A549 (cell line): ENCODE measurements at regions not wholly inside any gene's neighbourhood (a gene's known extent, or its start where the extent isn't known, plus 50 kb on each side); places are given as distances from the start of the nearest gene placed in this dataset.

Experiments
- ATAC-seq, 2 experiments: fragments of 200-7000 bp in 1 of 2; fragments of >200 bp in 1 of 2; cut with Nextera tagmentation in 1 of 2; cut with Tn5 transposase in 1 of 2; 3 replicates each; pipeline versions ENCODE4 v1.8.0 to v1.9.1; 2018 to 2020; ENCODE audit warnings: mild to moderate bottlenecking in 1 of 2, moderate library complexity in 1 of 2
- CTCF ChIA-PET: fragments of 300-600 bp; sonication (Branson Sonifier 250); formaldehyde crosslinking; extraction: SDS; loops from one replicate; lab custom pipeline; 2021; ENCODE audit warnings: antibody characterized with exemption, inconsistent platforms; lab: Yijun Ruan, JAX
- POLR2A ChIA-PET: fragments of 350-600 bp; formaldehyde crosslinking; extraction: SDS; loops from one replicate; lab custom pipeline; 2021; ENCODE audit warnings: antibody characterized with exemption, inconsistent platforms; lab: Yijun Ruan, JAX
- DNase-seq, 2 experiments: peaks; one replicate each; pipeline versions ENCODE4 v3.0.0 to v3.0.0-alpha.2; 2011 to 2016; ENCODE audit warnings: low read depth in 1 of 2, low spot score in 1 of 2
- FAIRE-seq: peaks from 2 replicates; lab custom pipeline; 2011; peaks lifted over from hg19 to GRCh38; lab: Jason Lieb, UNC
- H3K27ac ChIP-seq, 2 experiments: fragments of >200 bp; sonication (Bioruptor Twin); formaldehyde crosslinking; 3 replicates each; pipeline ENCODE4 v1.5.1; 2016 to 2017
- H3K4me1 ChIP-seq: fragments of >200 bp; sonication (Bioruptor Twin); formaldehyde crosslinking; 3 replicates; pipeline ENCODE4 v1.6.1; 2016
- H3K4me2 ChIP-seq: fragments of >200 bp; sonication (Bioruptor Twin); formaldehyde crosslinking; 3 replicates; pipeline ENCODE4 v1.6.1; 2016
- H3K4me3 ChIP-seq: fragments of >200 bp; sonication (Bioruptor Twin); formaldehyde crosslinking; 3 replicates; pipeline ENCODE4 v1.5.1; 2016
- H3K9me3 ChIP-seq: fragments of >200 bp; sonication (Bioruptor Twin); formaldehyde crosslinking; 3 replicates; pipeline ENCODE4 v1.6.1; 2016
- CHD4 ChIP-seq: fragments of 200-600 bp; sonication (generic); IDR thresholded peaks from 2 replicates; pipeline ENCODE4 v1.6.1; 2016; ENCODE audit warnings: antibody characterized with exemption, mild to moderate bottlenecking, borderline replicate concordance
- EHF ChIP-seq: fragments of 250-450 bp; sonication (Bioruptor Pico); IDR thresholded peaks from 2 replicates; pipeline ENCODE4 v1.5.0; 2020; ENCODE audit warnings: mild to moderate bottlenecking
- EP300 ChIP-seq, 2 experiments: fragments of >200 bp; sonication (Bioruptor Twin); formaldehyde crosslinking; IDR thresholded peaks; 2 replicates in 1 of 2; 3 replicates in 1 of 2; pipeline ENCODE4 v1.6.1; 2016 to 2017
- ESRRA ChIP-seq: fragments of 150-350 bp; IDR thresholded peaks from 2 replicates; pipeline ENCODE4 v1.6.1; 2014; ENCODE audit warnings: mild to moderate bottlenecking, low read length, borderline replicate concordance
- FOXS1 ChIP-seq: fragments of 250-450 bp; sonication (Bioruptor Pico); IDR thresholded peaks from 2 replicates; pipeline ENCODE4 v1.5.0; 2020; ENCODE audit warnings: mild to moderate bottlenecking, moderate library complexity
- HEYL ChIP-seq: fragments of 250-450 bp; sonication (Bioruptor Pico); IDR thresholded peaks from 2 replicates; pipeline ENCODE4 v1.8.0; 2021; ENCODE audit warnings: mild to moderate bottlenecking, moderate library complexity
- HOXB13 ChIP-seq: fragments of 250-450 bp; sonication (Bioruptor Pico); IDR thresholded peaks from 2 replicates; pipeline ENCODE4 v1.5.0; 2020; ENCODE audit warnings: low read depth, mild to moderate bottlenecking, moderate library complexity
- HOXB5 ChIP-seq: fragments of 250-450 bp; sonication (Bioruptor Pico); IDR thresholded peaks from 2 replicates; pipeline ENCODE4 v1.5.0; 2020; ENCODE audit warnings: mild to moderate bottlenecking, moderate library complexity
- KDM5A ChIP-seq: fragments of 200-600 bp; sonication (generic); IDR thresholded peaks from 2 replicates; pipeline ENCODE4 v1.6.1; 2016; ENCODE audit warnings: antibody characterized with exemption, mild to moderate bottlenecking
- NFE2L2 ChIP-seq: fragments of 150-350 bp; conservative IDR thresholded peaks from 2 replicates; pipeline ENCODE4 v1.6.1; 2014; ENCODE audit warnings: low read length
- NPAS2 ChIP-seq: fragments of 250-450 bp; sonication (Bioruptor Pico); IDR thresholded peaks from 2 replicates; pipeline ENCODE4 v1.8.0; 2022; ENCODE audit warnings: mild to moderate bottlenecking, moderate library complexity, borderline replicate concordance
- NR3C1 ChIP-seq: fragments of >200 bp; sonication (Bioruptor Twin); formaldehyde crosslinking; IDR thresholded peaks from 3 replicates; pipeline ENCODE4 v1.6.1; 2017
- RARB ChIP-seq: fragments of 250-450 bp; sonication (Bioruptor Pico); IDR thresholded peaks from 2 replicates; pipeline ENCODE4 v1.8.0; 2021; ENCODE audit warnings: mild to moderate bottlenecking, moderate library complexity
- SREBF2 ChIP-seq: fragments of 450-650 bp; IDR thresholded peaks from 2 replicates; pipeline ENCODE4 v1.6.1; 2014; ENCODE audit warnings: mild to moderate bottlenecking, moderate library complexity
- ZSCAN20 ChIP-seq: fragments of 250-450 bp; sonication (Bioruptor Pico); IDR thresholded peaks from 2 replicates; pipeline ENCODE4 v1.8.0; 2022; ENCODE audit warnings: mild to moderate bottlenecking, moderate library complexity
- WGBS: methylation state at CpG from one replicate; pipeline ENCODE4 v1.1.6; 2017; ENCODE audit errors: missing lambda C conversion rate; 5-methylcytosine and 5-hydroxymethylcytosine counted together
- TF ChIP-seq, protein P1 (sequence below): fragments of 250-450 bp; sonication (Bioruptor Pico); IDR thresholded peaks from 2 replicates; pipeline ENCODE4 v1.5.0; 2021; ENCODE audit warnings: mild to moderate bottlenecking, moderate library complexity, borderline replicate concordance
- TF ChIP-seq, protein P2 (sequence below): fragments of 200-600 bp; sonication (generic); IDR thresholded peaks from 2 replicates; pipeline ENCODE4 v1.6.1; 2016; ENCODE audit warnings: antibody characterized with exemption, mild to moderate bottlenecking, moderate library complexity
- TF ChIP-seq, protein P3 (sequence below): fragments of >200 bp; sonication (Bioruptor Twin); formaldehyde crosslinking; IDR thresholded peaks from 3 replicates; pipeline ENCODE4 v1.6.1; 2016
- TF ChIP-seq, protein P4 (sequence below): fragments of 450-650 bp; IDR thresholded peaks from 2 replicates; pipeline ENCODE4 v1.6.1; 2014; ENCODE audit warnings: antibody characterized with exemption
- TF ChIP-seq, protein P5 (sequence below): IDR thresholded peaks from 2 replicates; pipeline ENCODE4 v1.6.1; 2012; ENCODE audit warnings: low read depth, borderline replicate concordance

DNA sequence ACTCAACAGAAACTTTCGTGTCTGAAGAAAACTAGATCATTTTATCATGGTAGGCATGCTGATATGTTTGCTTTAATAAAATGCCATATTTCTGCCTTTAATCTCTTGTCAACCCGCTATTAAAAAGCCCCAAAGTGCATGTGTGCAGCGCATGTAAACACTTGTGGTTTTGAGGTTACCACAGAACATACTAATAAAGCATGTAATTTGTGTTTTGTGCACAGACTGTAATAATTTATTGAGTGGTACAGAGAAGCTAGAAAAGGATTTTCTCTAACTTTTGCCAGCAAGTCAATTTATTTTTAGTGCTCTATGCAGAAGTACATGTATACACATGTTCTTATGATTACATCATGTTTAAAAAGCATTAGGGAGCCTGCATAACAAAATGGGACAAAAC lies 349.9 kb upstream of the SLC35B3 start:
- Histone ChIP-seq H3K27ac (no peak overlapping the region), H3K4me1 (no peaks in the 10 kb centered on the region), H3K4me2 (no peak overlapping the region), H3K9me3 (no peaks in the 10 kb centered on the region), H3K4me3 (no peak overlapping the region)
- ChIA-PET CTCF (no interaction called here), POLR2A (no interaction called here)
- 12% methylated on average over 3 of the region's 3 CpGs for WGBS
- FAIRE-seq (no peak), DNase-seq (no peak), ATAC-seq (no peak)
- TF ChIP-seq NR3C1 (no peak), HOXB13 (no peak), ZSCAN20 (CRISPR knock-in tag) (no peak), RARB (no peak), EP300 (IDR thresholded peaks at IDR 0.05) (no peak), SREBF2 (no peak), EHF (CRISPR knock-in tag) (no peak), FOXS1 (CRISPR knock-in tag) (no peak), CHD4 (no peak), KDM5A (no peak), ESRRA (no peak), NPAS2 (CRISPR knock-in tag) (no peak), HEYL (no peak), HOXB5 (CRISPR knock-in tag) (no peak)
- TF ChIP-seq, protein P1, sequence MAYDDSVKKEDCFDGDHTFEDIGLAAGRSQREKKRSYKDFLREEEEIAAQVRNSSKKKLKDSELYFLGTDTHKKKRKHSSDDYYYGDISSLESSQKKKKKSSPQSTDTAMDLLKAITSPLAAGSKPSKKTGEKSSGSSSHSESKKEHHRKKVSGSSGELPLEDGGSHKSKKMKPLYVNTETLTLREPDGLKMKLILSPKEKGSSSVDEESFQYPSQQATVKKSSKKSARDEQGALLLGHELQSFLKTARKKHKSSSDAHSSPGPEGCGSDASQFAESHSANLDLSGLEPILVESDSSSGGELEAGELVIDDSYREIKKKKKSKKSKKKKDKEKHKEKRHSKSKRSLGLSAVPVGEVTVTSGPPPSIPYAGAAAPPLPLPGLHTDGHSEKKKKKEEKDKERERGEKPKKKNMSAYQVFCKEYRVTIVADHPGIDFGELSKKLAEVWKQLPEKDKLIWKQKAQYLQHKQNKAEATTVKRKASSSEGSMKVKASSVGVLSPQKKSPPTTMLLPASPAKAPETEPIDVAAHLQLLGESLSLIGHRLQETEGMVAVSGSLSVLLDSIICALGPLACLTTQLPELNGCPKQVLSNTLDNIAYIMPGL (CRISPR knock-in tag): no peak
- TF ChIP-seq, protein P2, sequence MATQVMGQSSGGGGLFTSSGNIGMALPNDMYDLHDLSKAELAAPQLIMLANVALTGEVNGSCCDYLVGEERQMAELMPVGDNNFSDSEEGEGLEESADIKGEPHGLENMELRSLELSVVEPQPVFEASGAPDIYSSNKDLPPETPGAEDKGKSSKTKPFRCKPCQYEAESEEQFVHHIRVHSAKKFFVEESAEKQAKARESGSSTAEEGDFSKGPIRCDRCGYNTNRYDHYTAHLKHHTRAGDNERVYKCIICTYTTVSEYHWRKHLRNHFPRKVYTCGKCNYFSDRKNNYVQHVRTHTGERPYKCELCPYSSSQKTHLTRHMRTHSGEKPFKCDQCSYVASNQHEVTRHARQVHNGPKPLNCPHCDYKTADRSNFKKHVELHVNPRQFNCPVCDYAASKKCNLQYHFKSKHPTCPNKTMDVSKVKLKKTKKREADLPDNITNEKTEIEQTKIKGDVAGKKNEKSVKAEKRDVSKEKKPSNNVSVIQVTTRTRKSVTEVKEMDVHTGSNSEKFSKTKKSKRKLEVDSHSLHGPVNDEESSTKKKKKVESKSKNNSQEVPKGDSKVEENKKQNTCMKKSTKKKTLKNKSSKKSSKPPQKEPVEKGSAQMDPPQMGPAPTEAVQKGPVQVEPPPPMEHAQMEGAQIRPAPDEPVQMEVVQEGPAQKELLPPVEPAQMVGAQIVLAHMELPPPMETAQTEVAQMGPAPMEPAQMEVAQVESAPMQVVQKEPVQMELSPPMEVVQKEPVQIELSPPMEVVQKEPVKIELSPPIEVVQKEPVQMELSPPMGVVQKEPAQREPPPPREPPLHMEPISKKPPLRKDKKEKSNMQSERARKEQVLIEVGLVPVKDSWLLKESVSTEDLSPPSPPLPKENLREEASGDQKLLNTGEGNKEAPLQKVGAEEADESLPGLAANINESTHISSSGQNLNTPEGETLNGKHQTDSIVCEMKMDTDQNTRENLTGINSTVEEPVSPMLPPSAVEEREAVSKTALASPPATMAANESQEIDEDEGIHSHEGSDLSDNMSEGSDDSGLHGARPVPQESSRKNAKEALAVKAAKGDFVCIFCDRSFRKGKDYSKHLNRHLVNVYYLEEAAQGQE: no peak
- TF ChIP-seq, protein P3, sequence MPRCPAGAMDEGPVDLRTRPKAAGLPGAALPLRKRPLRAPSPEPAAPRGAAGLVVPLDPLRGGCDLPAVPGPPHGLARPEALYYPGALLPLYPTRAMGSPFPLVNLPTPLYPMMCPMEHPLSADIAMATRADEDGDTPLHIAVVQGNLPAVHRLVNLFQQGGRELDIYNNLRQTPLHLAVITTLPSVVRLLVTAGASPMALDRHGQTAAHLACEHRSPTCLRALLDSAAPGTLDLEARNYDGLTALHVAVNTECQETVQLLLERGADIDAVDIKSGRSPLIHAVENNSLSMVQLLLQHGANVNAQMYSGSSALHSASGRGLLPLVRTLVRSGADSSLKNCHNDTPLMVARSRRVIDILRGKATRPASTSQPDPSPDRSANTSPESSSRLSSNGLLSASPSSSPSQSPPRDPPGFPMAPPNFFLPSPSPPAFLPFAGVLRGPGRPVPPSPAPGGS: no peak
- TF ChIP-seq, protein P4, sequence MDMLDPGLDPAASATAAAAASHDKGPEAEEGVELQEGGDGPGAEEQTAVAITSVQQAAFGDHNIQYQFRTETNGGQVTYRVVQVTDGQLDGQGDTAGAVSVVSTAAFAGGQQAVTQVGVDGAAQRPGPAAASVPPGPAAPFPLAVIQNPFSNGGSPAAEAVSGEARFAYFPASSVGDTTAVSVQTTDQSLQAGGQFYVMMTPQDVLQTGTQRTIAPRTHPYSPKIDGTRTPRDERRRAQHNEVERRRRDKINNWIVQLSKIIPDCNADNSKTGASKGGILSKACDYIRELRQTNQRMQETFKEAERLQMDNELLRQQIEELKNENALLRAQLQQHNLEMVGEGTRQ: no peak
- TF ChIP-seq, protein P5, sequence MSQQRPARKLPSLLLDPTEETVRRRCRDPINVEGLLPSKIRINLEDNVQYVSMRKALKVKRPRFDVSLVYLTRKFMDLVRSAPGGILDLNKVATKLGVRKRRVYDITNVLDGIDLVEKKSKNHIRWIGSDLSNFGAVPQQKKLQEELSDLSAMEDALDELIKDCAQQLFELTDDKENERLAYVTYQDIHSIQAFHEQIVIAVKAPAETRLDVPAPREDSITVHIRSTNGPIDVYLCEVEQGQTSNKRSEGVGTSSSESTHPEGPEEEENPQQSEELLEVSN: no peak

DNA sequence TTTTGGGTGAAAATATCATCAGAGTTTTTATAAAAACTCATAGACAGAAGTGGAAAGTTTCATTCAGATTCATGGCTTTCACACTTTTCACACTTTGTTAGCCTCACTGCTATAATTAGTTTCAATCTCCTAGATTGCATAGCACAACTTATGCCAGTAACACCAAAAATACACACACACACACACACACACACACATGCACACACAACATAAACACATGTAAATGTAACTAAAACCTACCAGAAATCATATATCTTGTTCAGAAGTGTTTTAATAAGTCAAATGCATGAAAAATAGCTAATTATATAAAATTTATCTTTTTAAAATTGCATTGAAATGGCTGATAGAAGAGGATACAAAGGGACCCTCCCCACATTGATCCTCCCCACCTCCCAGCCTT lies 347.8 kb upstream of the SLC35B3 start:
- ChIA-PET CTCF (no interaction called here), POLR2A (no interaction called here)
- FAIRE-seq: no peak
- H3K4me2 ChIP-seq: no peak overlapping the region
- H3K9me3 ChIP-seq: no peaks in the 10 kb centered on the region
- DNase-seq: no peak
- H3K4me1 ChIP-seq: no peaks in the 10 kb centered on the region
- no peak overlapping the region for H3K4me3 ChIP-seq
- H3K27ac ChIP-seq: no peak overlapping the region
- TF ChIP-seq EHF (CRISPR knock-in tag) (no peak), NFE2L2 (no peak)
- TF ChIP-seq, protein P4: no peak
- TF ChIP-seq, protein P5: no peak
- TF ChIP-seq, all 56 proteins: peak for 0
- no peak for ATAC-seq
